GM21423 (cell line): ENCODE measurements at regions not wholly inside any gene's neighbourhood (a gene's known extent, or its start where the extent isn't known, plus 50 kb on each side); places are given as distances from the start of the nearest gene placed in this dataset.
"Not testable (repeated sequence)": the region's sequence is repeated elsewhere in the genome, so short reads cannot be mapped to it uniquely, and the experiment has no call there.

Experiments
- ATAC-seq: cut with Tn5 transposase; IDR thresholded peaks from one replicate; pipeline ENCODE4 v1.9.1; 2021; ENCODE audit warnings: mild to moderate bottlenecking, moderate library complexity; ENCODE audit not compliant: unreplicated experiment

- not testable (repeated sequence) for ATAC-seq
These were observed 76.9 kb upstream of the HNRNPA1L2 start for GRCh38 chr13:52565324-52565723.

GRCh38 chr13:52569904-52570602, 72.2 kb upstream of the HNRNPA1L2 start:
- ATAC-seq: peak; percentile 83

- not testable (repeated sequence) for ATAC-seq
These were observed 71.1 kb upstream of the HNRNPA1L2 start for GRCh38 chr13:52571163-52571562.

- ATAC-seq: peak; percentile 95
These were observed 59.3 kb upstream of the HNRNPA1L2 start for GRCh38 chr13:52582962-52583361.
